Sigmoid colon (tissue), 4 donors: ENCODE measurements at regions not wholly inside any gene's neighbourhood (a gene's known extent, or its start where the extent isn't known, plus 50 kb on each side); places are given as distances from the start of the nearest gene placed in this dataset.

ENCODE experiments used
- CTCF ChIP-seq, 4 experiments: fragments of 450-650 bp in 3 of 4; fragments of 200-600 bp in 1 of 4; IDR thresholded peaks; one replicate each; pipeline ENCODE4 v1.5.1; 2016 to 2019; ENCODE audit warnings: antibody characterized with exemption in 4 of 4, mild to moderate bottlenecking in 3 of 4, moderate library complexity in 2 of 4
- EP300 ChIP-seq, 4 donors: sonication (generic); formaldehyde crosslinking; IDR thresholded peaks; one replicate each; pipeline ENCODE4 v1.6.1; 2017; ENCODE audit warnings: antibody characterized with exemption in 4 of 4
- POLR2A ChIP-seq, 2 donors: fragments of 450-650 bp; IDR thresholded peaks; one replicate each; pipeline ENCODE4 v1.6.1; 2016; ENCODE audit warnings: antibody characterized with exemption in 2 of 2, mild to moderate bottlenecking in 2 of 2, moderate library complexity in 2 of 2
- POLR2AphosphoS5 ChIP-seq, 4 donors: sonication (generic); formaldehyde crosslinking; IDR thresholded peaks; one replicate each; pipeline ENCODE4 v1.6.1; 2017; ENCODE audit warnings: antibody characterized with exemption in 4 of 4

- TF ChIP-seq CTCF (IDR thresholded peaks at IDR 0.05) (no peak), EP300 (IDR thresholded peaks at IDR 0.05) (no peak), POLR2AphosphoS5 (IDR thresholded peaks at IDR 0.05) (no peak), POLR2A (IDR thresholded peaks at IDR 0.05) (no peak)
Measured at GRCh38 chr18:60100778-60101177, 201.0 kb downstream of the PMAIP1 start.
